Stimulated activated CD4-positive, alpha-beta T cell treated with anti-CD3 and anti-CD28 coated beads, Interleukin-1b, Interleukin-23, amount 100 ng/mL, for 48 hours (primary cell): ENCODE measurements at regions not wholly inside any gene's neighbourhood (a gene's known extent, or its start where the extent isn't known, plus 50 kb on each side); places are given as distances from the start of the nearest gene placed in this dataset.

Source experiments
- DNase-seq: peaks from one replicate; pipeline ENCODE4 v3.0.0-alpha.2; 2020

DNA sequence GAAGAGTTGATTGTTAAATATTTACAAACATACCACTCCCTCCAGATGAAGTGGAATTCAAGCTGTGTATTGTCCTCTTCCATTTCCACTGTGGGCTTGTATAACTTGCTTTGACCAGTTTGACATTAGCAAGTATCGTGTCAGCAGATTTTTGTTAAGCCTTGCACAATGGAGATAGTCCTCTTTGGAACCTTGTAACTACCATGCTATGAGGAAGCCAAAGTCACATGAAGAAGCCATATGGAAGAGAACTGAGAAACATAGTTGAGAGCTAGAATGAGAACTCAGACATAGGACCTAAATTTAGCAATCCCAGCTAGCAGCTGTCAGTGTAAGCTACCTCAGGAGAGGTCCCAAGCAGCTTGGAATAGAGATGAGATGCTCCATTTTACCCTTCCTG, 889.2 kb downstream of the PDCD6IP start:
- DNase-seq = no peak

DNA sequence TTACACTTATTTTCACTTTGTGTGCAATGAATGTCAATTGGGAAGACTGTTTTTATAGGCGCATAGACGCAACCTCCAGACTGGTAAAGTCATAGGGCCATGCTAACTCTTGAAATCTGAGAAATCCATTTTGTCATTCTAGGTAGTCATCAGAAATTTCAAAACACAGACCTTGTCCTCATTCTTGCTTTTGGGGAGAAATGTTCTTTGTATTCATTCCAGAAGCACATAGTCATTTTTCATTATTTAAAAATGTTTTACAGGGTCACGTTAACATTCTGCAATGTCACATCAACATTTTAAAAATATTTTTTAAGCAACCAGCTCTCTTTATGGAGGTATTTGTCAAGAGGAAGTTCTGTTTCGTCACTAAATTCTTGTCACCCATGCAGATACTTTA, 898.4 kb downstream of the PDCD6IP start:
- no peak for DNase-seq

DNA sequence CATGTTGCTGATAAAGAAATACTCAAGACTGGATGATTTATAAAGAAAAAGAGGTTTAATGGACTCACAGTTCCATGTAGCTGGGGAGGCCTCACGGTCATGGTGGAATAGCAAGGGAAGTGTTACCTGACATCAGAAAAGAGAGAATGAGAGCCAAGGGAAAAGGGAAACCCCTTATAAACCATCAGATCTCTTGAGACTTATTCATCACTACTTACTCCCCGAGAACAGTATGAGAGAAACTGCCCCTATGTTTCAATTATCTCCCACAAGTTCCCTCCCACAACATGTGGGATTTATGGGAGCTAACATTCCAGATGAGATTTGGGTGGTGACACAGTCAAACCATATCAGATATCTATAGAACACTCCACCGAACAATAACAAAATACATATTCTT, 904.6 kb downstream of the PDCD6IP start:
- no peak for DNase-seq

DNA sequence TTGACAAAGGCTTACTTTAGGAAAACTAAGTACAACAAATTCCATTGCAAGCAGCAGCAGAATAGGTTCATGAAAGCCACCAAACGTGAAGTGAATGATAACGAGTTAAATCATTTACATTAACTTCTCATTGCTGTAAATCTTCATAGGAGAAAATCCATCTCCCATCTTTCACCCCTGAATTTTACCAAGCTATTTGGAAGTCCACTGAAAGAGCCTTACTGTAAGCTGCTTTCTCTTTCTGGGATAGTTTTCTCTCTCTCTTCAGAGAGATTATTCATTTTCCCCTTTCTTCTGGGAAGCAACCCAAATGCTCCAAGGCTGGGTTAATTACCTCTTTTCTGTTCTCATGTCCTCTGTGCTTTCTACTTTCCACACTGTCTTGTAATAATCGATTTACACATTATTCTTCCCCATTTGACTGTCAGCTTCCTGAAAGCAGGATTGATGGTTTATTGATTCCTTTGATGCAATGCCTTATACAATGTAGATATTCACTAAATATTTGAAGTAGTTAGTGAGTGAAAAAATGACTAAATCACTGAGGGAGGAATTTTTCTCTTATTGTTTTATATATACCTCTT, 914.3 kb upstream of the ARPP21 start:
- DNase-seq = no peak

DNA sequence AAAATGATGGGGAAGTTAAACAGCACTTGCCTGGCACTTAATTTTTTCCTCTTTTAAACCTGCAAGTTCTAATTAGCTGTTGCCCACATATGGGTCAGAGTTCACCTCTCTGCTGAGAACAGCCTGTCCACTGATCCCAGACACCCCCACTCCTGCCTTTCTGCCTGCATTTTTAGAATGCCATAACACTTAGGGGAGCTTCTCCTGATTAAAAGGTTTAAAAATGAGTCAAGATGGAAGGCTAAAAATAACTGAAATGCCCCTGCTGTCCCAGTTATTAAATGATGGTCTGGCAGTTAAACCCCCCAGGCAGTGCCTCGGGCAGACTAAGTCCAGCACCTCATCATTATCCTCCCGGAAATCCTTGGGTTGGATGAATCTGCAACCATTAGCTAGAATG, 913.6 kb upstream of the ARPP21 start:
- DNase-seq = no peak

DNA sequence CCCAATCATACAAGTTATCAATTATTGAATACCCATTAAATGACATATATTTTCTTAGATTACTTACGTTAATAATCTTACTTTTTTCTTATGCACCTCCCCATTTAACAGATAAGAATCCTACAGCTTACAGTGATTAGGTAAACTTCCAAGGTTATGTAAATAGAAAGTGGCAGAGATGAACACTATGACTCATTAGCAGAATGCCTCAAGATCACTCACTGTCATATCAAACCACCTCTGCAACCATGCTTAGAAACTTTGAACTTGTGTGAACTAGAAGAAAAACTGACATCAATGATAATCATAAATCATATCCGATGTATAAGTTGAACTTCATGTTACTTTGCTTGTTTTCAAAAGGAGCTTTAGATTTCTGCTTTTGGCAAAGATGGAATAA, 911.6 kb upstream of the ARPP21 start:
- DNase-seq = no peak

DNA sequence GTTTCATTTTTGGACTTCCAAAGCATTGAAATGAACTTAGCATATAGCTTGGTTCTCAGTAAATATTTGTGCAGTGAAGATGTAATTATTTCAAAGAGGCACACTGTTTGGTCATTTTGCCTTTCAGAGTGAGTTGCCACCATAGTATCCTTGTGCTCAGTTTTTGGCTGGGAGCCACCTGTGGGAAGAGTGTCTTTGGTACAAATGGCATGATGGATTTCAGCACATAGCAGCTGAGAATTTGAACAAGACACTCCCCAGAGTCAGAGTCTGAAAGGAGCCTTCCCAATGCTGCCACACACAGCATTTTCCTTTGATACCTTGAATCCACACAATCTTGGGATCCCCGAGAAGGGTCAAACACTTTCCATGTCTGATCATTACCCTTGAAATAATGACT, 897.2 kb upstream of the ARPP21 start:
- no peak for DNase-seq

DNA sequence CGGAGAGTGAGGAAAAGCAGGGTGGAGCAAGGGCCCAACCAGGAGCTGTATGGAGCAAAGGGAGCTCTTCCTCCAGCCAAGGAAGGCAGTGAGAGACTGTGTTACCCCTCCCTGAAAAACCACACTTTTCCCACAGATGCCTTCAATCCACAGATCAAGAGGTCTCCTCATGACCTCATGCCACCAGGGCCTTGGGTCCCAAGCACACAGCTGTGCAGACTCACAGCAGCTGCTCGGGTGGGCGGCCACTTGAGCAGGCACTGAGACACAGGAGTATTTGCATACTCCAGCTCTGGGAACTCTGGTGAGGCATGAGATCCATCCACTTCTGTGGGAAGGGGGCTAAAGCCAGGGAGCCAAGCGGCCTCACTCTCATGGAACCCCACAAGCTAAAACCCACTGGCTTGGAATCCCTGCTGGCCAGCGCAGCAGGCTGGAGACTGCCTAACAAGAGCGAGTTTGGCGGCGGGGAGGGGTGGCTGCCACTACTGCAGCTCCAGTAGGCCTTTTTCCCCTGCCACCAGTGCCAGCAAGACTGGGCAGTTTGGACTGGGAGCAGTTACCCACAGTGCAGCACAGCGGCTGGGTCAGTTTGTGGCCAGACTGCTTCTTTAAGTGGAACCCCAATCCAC, 880.6 kb upstream of the ARPP21 start:
- DNase-seq = no peak

DNA sequence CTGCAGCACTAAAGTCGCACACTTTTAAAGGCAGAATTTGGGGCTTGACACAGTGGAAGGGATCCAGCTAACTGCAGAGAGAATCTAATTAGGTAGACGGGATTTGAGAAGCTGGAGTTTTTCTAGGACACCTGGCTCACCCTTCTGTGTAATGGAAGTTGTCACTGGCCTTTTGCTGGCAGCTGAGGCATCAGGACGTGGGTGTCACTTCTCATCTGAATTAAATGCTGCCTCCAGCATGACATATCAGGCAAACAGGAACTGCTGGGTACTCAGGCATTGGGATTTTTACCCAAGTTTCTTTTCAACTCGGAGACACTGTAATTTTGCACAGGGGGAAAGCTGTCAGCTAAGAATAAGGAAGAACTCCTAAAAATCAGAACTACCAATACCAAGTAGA, 861.9 kb upstream of the ARPP21 start:
- DNase-seq = no peak

DNA sequence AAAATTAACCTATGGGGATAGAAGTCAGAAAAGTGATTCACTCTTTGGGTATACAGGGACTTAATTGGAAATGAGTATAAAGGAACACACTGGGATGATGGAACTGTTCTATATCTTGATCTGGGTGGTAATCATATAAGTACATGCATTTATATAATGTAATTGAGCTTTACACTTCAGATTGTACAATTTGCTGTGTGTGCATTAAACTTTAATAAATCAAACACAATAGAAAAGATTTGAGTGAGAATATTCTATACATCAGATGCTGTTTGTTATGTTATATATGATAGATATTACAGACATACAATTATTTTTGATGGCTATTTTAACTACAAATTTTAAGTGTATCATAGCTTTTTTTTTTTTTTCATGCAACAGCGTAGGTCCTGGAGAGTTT, 860.2 kb upstream of the ARPP21 start:
- DNase-seq = no peak

DNA sequence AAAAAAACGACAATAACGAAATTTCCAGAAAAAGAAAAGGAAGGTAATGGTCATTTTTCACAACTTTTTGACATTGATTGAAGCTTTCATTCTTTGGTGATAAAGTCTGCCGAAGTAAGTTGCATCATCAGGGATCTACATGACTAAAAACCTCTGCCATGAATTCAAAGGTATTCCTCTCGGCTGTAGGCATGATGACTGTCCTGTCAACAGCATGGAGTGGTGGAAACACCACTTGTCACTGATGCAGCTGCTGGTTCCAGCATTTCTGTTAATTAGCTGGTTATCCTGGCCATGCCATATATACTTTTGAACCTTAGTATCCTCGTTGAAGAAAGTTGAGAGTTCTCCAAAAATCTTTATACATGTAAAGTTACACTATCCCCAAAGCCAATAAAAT, 859.0 kb upstream of the ARPP21 start:
- DNase-seq = no peak

DNA sequence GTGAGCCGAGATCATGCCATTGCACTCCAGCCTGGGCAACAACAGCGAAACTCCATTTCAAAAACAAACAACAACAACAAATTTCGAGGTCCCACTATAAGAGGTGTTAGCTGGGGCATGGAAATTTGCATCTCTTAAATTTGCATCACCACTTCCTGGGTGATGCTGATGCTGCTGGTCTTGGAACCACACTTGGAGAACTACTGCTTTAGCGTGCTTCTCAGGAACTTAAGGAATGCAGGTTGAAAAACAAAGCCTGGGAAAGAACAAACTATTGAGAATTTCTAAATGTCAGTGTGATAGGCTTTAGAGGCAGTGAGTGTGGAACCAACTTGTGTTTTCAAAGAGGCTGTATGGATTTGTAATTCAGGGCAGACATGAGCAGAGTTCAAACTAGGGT, 858.4 kb upstream of the ARPP21 start:
- no peak for DNase-seq

DNA sequence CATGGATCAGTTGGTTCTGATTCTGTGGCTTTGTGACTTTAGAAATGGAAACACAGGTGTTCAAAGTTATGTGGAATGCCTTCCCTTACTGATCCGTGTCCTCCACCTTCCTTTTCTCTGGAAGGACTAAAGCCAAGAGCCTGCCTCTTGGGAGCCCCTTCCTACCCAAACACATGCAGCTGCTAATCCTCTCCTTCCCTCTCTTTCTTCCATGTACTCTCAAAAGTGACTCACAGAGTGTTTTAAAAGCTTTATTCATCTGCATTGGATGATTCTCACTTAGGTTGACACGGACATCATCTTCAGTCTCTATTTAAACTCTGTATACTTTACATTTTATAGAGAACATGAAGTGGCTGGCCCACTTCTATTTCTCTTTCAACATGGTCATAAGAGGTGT, 856.5 kb upstream of the ARPP21 start:
- DNase-seq = no peak

DNA sequence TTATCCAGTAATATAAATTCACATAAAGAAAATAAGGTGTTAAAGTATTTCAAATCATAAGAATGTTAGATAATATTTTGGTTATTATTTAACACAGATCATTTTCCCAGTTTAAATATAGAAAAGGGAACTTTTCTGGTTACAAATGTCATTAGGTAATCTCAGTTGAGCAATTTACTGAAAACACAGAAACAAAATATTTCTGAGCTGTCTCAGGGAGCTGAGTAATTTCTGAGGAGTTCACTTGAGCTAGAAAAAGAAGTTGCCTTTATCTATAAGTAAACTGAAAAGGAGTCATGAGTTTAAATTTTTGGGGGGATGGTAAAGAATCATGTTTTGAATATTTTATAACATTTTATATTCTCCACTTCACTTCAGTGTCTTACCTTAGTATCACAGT, 855.4 kb upstream of the ARPP21 start:
- DNase-seq = no peak

DNA sequence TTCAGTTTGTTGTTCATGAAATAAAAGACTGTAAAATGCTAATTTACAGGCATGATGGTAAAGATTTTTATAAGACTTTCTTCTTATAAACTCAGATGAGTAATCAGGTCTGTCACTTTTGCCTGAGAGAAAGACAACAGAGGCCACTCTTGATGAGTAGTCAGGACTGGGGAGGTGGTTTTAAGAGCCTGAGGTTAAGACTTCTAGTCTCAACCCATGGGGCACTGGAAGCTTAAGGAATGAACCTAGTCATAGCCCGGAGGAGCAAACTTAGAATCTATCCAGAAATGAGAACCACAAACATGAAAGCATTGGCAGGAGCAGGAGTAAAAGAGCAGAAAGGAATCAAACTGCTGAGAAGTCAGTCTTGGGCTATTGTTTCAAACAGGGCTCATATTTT, 846.3 kb upstream of the ARPP21 start:
- DNase-seq = no peak

DNA sequence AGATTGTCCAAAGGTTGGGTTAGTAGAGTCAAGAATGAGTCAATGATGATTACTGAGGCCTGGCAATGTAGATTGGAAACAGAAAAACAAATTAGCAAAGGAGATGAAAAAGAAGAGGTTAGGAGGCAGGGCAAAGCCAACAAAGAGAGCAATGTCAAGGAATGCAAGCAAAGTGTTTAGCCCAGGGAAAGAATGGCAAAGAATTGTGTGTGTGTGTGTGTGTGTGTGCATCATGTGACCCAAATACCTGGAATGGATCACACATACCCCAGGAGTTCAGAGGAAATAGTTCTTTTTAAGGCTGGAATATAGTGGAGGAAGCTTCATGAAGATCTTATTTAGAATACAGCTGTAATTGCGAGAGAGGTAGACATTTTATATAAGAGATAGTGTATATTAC, 831.7 kb upstream of the ARPP21 start:
- no peak for DNase-seq

DNA sequence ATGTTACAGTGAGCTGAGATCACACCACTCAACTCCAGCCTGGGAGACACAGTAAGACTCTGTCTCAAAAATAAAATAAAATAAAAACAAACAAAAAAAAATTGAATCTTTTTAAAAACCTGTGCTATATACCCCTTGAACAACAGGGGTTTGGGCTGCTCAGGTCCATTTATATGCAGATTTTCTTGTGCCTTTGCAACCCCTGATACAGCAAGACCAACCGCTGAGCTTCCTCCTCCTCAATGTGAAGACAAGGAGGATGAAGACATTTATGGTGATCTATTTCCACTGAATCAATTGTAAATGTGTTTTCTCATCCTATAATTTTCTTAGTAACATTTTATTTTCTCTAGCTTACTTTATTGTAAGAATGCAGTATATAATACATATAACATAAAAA, 831.0 kb upstream of the ARPP21 start:
- DNase-seq = no peak

DNA sequence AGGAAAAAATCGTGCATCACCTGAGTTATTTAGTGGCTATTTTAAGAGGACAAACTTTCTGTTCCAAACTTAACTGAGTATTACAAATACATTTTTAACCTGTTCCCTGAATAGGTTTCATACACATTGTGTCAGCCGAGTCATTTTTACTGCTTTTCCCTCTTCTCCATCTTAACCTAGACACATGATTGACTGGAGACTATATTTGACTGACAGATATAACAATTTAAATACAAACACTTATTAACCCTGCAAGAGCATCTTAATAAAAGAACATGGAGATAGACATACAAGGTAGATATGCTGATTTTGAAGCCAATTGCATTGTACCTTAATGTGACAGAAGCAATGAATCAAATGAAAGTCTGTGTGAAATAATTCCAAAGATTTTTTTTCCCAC, 810.5 kb upstream of the ARPP21 start:
- DNase-seq = no peak

DNA sequence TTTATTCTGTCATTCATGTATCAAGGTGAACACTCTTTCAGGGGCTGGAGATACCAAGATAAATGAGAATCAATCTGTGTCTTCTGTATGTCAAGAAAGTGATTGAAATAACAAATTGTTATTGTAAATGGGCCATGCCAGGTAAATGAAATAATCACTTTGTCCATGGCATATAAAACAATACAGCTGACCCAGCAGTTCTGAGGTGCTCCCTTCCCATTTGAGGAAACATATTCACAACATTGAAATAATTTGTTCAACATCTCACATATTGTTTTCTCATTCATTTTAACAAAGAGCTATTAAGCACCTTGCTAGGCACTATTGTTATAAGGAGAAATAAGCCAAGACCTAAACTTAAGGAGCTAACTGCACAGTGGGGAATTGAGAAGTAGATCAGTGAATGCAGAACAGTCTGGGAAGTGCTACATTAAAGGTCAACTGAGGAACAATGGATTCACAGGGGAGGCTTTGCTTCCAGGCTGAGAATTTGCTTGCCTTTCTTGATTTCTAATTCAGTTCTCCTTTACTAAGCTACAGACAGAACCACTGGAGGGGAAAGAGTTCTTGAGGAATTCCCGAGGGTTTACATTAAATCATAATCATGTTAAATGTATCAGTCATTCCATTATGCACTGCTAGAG, 806.3 kb upstream of the ARPP21 start:
- DNase-seq = no peak

DNA sequence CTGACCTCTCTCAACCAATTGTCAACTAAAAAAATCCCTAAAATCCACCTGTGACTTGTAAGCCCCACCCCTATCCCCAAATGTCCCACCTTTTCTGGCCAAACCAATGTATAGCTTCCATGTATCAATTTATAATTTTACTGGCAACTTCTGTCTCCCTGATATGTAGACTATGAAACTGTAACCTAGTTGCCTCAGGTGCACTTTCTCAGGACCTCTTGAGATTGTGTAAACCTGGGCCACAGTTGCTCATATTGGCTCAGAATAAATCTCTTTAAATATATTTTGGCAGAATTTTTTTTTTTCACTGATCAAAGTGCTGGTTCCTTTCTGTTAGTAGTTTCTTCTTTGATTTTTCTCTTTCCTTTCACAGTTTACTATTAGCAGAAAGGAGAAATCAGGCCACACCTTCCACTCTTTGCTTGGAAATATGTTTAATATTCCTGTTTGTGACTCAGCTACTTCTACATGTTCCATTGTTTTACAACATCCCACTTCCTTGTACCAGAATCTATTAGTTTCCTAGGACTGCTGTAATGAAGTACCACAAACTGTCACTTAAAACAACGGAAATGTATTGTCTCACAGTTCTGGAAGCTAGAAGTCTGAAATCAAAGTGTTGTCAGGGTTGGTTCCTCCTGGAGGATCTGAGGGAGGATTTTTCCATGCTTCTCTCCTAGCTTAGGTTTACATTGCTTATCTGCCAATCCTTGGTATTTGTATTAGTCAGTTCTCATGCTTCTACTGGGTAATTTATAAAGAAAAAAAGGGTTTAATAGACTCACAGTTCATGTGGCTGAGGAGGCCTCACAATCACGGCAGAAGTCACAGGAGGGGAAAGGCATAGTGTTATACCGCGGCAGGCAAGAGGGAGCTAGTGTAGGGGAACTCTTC, 801.2 kb upstream of the ARPP21 start:
- DNase-seq = no peak

DNA sequence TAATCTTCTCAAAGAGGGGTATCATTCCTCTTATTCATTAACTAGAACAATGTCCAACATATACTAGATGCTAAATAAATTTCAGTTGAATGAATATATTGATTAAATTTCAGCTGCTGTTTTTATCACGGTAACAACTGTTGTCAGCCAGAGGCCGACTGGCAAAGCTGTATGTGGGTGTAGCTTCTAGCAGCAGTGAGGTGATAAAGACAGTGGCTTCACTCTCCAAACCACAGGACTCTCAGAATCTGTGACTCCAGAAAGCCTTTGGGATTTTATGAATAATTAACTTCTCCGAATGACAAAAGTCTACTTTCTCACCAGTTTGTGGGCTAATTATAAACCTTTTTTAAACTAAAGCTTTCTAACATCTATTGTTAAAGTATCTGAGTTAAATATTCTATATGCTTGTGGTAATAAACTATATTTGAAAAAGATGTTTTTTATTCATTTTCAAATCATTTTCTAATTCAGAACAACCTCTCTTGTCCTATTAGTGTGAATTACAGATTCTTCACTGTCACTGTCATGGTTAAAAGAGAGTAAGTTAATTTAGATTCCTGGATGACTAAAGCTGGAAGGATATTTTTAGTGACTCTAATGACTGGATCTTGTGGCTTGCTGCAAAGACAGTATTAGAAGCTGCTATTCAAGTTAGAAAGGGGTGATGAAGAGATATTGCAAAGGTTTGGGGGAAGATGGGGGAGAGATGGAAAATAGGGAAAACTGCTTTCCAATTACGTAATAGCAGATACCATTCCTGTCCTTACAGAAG, 796.4 kb upstream of the ARPP21 start:
- no peak for DNase-seq

DNA sequence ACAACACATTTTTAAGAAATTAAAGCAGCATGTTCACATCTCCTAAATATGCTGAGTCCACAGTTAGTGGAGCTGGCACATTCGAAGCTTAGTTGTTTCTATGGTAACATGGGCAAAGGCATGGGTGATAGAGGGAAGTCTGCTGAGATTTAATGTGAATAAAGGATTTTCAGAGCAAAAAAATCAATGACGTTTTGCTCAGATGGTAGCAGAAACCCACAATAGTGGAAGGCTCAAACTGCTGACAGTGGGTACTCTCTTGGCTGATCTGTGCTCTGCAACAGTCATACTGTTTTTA, 795.1 kb upstream of the ARPP21 start:
- DNase-seq = no peak

DNA sequence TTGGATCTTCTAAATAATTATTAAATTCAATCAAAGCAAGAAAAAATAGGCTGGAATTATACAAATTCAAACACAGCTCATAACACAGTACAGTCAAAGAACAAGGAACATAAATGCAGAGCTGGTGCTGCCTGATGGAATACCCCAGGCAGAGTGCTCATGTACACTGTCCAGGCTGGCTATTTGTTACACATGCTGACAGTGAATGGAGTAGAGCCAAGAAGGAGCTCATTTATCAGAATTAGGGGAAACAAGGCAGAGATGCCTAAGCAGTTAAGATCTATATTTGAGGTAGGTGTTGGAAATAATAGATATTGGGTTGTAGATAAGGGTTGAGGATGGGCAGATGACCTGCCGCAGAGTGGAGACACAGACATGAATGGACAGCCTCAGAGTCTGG, 788.2 kb upstream of the ARPP21 start:
- no peak for DNase-seq
